NB4 (cell line): ENCODE measurements at regions not wholly inside any gene's neighbourhood (a gene's known extent, or its start where the extent isn't known, plus 50 kb on each side); places are given as distances from the start of the nearest gene placed in this dataset.

Experiments used
- CTCF ChIP-seq: IDR thresholded peaks from one replicate; pipeline ENCODE4 v1.5.1; 2012; ENCODE audit warnings: low read depth, low read length
- POLR2A ChIP-seq: IDR thresholded peaks from 2 replicates; pipeline ENCODE4 v1.6.1; 2011; ENCODE audit warnings: mild to moderate bottlenecking; ENCODE audit not compliant: insufficient read length; ENCODE audit errors: extremely low read depth

- TF ChIP-seq CTCF, result no peak
- TF ChIP-seq POLR2A, result no peak
Measured at GRCh38 chr1:232454227-232454886, 175.6 kb downstream of the SIPA1L2 start.
